Activated CD4-positive, alpha-beta T cell treated with anti-CD3 and anti-CD28 coated beads, Interleukin-2, amount 50 U/mL, for 4 hours (primary cell): ENCODE measurements at regions not wholly inside any gene's neighbourhood (a gene's known extent, or its start where the extent isn't known, plus 50 kb on each side); places are given as distances from the start of the nearest gene placed in this dataset.

Source experiments
- DNase-seq, 2 experiments: peaks; one replicate each; pipeline ENCODE4 v3.0.0-alpha.2; 2020

DNA sequence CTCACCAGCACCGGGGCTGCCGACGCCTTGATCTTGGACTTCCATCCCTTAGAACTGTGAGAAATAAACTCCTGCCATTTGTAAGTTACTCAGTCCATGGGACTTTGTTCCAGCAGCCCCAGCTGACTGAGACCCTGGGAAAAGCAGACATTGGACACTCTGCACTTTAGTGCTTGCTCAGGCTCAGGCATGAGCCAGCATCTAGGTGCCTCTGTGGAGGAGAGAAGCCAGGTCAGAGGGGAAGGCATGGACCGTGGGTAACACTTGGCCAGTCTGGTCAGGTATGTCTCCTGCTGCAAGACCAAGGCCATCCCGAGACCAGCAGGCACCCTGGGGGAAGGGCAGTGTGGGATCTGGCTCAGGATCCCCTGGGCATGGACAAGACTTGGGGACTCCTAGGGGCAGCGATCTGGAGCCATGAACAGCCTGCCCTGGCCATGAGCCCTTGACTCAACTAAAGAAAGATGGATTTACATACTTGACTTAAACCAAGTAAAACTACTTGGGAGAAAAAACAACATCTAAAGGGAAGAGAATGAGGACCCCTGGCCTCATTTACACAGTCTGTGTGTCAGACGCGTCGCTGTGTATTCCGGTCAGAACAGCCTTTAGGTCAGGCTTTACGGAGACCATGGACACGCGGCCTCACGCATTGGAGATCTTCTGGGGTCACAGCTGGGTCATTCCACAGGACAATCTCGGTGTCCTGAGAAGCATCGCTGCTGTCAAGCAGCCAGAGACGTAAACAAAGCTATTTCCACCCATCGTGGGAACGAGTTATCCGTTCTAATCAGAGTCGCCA, 497.1 kb downstream of the BRD1 start:
- DNase-seq = no peak

DNA sequence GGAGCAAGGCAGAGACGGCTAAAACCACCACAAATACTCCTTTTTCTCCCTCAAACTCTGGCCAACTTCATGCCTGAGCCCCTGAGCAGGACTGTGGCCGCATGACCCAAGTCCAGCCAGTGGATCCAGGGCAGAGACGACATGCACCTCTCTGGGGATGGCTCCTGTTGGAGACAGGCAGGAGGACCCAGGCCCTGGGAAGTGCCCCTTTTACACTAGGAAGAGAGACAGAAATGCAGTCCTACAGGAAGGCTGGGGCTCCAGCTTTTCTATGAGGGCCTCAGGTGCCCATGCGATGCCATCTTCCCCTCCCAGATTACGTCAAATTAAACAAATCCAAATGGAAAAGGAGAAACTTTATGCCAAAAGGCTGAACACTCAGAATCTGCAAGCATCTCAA, 498.0 kb downstream of the BRD1 start:
- DNase-seq = no peak

DNA sequence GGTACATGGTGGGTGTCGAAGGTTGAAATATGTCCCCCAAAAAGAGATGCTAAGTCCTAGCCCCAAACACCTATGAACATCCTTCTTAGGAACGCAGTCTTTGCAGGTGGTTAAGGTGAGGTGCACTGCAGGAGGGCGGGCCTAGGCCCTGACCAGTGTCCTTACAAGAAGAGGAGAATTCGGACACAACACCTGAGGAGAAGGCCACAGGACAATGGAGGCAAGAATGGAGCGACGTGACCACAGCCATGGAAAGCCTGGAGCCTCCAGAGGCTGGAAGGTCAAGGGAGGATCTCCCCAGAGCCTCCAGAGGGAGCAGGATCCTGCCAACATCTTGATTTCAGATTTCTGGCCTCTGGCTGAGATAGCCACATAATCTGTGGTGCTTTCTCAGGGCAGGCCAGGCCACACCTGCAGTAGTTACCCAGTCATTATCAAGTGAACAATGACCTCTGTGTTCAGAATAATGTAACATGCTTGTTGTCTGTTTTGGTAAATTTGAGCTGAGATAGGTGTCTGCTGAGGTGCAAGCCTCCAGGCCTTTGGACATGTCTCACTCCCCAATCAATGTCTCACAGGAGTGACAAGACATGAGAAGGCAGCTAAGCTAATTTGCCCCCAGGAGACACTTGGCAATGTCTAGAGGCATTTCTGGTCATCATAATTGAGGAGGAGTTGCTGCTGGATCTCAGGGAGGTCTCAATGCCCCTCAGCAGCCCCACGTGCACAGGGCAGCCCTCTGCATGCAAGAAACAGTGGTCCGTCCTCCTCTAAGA, 498.9 kb downstream of the BRD1 start:
- DNase-seq = no peak

DNA sequence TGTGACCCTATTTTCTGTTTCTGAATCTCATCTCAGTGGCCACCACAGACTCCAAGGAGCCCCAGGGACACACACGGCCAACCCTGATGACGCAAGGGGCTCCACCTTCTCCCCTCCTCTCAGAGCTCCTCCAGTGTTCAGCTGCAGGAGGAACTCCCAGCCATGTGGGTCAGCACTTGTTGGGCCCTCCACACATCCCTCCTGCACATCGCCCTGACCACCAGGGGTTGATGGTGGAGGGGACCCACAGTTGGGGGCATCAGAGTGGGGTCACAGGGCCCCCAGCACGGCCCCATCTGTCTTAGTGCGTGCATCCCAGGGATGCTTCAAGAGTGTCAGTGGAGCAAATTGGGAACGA, 499.6 kb downstream of the BRD1 start:
- no peak for DNase-seq

DNA sequence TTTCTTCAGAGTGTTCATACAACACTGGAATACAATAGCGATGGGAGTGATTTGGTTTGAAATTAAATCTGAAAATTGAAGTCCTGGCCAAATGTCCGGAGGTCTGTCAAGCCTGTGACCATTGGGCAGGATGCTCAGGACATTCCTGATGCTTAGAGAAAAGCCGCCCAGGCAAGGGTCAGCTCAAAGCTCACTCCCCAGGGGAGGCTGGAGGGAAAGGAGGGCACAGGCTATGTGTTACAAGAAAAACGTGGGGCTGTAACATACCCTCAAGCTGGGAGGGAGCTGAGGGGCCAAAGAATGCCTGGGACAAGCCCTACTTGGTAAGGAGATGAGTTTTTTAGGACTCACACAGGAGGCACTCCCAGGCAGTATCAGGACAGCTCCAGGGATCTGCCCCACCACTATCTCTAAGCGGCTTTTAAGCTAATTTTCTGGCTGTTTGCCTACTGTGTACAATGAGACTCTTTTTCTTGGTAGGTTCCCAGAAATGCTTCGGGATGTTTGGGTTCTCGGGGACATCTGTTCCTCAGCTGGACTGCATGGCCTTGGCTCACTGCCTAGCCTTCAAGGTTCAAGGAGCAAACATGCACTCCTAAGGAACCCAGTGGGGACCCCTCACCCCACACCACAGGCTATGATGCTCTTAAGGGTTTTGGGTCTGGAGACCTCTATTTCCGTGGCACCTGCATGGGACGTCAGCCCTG, 500.1 kb downstream of the BRD1 start:
- no peak for DNase-seq

DNA sequence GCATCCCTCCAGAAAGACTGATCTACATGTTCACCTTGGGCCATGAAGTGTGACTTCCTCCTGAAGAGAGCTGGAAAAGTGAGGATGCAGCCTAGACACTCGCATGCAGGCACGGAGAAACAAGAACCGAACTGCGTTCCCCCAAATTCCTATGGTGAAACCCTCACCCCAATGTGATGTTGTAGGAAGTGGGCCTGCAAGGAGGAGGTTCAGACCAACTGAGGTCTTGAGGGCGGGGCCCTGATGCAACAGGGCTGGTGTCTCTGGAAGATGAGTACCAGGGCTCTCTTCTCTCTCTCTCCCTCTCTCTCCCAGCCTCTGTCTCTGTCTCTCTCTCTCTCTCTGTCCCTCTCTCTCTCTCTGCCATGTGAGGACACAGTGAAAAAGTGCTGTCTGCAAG, 501.1 kb downstream of the BRD1 start:
- DNase-seq = no peak

DNA sequence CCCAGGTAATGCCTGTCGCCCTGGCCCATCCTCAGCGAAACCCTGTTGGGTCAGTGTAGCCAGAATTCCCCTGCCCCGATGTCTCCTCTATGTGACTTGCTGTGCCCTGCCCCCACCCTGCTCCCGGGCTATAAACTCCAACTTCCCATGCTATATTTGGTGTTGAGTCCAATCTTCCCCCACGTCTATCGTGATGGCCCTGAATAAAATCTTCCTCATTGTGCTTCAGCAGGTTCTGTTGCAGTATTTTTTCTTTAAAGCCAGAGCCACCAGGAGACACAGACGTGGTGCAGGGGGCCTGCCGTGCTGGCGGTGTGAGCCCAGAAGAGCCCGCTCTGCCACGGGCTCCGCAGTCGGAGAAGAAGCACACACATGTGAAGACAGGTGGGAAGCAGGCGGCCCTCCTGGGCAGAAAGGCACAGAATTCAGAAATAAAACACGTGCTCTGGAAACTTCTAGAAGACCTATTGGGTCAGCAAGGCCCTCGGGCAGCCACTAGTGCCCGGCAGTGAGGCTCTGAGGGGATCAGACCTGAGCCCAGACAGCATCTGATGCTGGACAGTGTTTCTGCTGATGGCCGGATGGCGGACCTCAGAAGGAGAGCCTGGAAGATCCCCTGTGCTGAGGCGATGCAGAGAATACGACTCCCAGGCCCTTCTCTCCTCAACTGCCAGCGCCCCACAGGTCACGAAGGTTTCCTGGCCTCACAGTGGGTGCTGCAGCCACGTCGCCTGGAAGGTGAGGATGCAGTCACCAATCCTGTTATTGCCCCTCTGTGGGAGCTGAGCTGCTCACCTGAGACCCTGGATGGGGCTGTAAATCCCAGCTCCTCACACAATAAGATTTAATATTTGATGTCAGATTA, 501.9 kb downstream of the BRD1 start:
- no peak for DNase-seq

DNA sequence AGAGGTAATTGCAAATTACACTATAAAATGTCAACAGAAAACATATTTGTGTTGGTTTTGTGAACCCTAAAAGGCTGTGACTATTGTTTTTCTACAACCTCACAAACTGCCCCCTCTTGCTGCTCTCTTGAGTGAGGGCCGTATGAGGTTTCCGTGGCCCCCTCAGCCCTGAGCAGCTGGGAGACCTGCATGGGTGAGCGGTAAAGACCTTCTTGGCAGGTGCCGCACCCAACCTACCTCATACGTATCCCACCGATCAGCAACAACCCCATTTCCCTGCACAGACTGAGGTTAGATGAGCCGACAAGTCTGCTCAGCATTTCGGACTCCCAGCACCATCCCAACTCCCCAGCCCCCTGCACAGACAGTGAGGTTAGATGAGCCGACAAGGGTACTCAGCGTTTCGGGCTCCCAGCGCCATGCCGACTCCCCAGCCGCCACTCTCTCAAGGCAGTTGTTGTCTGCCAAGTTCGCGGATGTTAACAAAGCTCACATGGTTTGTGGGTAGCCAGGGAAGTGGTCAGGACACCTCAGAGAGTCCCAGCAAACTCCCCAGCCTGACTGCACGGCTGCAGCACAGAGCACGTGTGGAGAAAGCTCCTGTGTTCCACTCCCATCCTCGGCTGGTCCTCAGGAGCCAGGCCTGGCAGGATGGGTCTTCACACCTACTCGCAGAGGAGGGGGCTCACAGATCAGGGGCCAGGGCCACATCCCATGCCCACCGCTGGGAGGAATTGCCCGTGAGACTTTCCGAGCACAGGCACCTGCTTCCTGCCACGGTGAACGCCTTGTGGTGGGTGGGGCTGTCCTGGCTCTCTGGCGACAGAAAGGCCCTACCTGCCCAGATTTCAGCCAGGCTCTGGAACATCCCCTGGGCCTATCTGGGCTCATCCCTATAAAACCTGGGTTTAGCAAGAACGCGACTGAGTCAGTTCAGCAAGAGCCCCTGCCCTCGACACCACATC, 502.9 kb downstream of the BRD1 start:
- DNase-seq = no peak

DNA sequence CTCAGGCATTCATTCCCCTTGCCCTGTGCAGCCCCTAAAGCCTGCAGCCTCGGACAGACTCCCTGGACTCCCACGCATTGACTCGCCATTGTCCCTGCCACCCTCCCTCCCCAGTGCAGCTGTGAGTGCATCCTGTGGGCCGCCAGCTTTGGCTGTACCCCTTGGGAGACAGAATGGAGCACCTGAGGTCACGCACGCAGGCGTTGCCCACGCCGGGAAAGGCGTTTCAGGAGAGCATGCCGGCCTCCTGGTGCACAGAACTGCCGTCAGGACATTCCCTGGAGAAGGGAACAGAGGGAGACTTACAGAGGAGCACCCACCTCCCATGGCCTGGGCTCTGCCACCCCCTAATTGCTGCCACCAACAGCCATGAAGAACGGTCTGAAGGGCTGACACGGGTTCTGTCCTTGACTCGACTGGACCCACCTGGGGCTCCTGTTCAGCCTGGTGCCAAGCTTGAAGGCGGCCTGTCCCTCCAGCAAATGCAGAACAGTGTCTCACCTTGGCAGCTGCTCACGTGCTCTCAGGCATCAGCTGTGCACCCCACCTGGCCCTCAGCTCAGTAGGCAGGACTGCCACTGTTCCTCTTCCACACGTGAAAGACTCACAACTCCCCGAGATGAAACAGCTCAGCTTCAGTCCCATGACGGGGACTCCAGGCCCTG, 503.8 kb downstream of the BRD1 start:
- no peak for DNase-seq

DNA sequence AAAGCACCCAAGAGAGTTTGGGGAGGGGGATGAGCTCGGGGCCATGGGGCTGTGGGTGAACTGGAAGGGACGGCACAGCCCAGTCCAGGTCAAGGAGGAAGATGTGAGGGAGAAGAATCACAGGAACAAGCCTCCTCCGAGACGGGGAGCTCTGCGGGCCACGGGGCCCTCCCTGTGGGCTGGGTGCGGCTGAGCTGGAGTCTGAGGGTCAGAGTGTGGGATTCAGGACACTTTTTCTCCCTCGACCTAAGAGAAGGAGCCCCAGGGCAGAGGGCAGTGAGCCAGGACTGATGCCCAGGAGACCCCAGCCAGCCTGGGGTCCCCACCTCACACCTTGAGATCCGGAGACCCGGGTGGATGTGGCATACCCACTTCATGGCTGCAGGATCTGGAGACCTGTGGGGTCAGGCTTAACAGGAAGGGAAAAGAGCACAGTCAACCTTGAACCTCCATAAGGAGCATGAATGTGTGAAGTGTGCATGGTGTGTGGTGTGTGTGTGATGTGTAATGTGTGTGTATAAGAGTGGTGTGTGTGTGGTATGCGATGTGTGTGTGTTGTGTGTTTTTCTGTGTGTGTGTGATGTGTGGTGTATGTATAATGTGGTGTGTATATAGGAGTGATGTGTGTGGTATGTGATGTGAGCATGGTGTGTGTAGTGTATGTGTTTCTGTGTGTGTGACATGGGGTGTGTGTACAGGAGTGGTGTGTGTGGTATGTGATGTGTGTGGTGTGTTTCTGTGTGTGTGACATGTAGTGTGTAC, 504.6 kb downstream of the BRD1 start:
- DNase-seq = no peak

DNA sequence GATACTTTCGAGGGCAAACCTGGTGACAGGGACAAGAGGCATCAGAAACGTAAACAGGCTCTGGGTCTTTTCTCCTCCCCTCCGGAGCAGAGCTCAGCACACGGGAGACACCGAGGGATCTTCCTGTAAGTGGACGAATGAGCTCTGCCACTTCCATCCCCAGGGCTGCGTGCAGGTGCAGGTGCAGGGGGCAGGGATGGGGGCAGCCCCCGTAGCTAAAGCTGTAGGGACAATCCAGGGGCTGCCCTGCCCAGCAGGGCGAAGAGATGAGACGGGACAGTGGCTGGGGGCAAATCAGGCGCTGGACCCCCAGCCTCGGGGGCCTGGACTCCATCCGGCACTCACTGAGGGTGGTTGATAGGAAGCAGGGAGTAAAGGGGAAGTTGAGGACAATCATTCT, 505.4 kb downstream of the BRD1 start:
- no peak for DNase-seq

DNA sequence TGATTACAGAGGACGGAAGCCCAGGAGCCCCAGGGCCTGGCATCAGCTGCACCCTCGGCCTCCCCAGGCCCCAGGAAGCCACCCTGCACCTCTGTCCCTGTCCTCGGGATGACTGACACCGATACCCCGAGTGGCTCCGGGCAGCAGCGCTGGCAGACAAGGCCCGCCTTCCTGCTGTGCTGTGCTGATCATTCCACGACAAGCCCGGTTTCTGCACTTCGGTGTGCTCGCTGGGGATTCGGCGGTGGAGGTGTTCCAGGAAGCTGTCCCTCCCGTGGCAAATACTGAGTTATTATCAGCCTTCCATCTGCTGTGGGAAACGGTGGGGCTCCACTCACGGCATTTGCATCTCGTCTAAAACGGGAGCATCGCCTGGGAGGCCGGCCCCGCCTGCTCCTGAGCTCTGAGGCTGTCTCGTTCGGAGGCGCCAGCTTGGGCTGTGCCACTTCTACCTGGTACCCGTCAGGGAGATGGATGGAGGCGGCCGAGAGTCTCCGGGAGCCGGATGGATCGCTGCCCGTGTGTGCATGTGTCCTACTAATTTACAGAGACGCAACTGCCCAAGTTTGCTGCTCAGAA, 506.1 kb downstream of the BRD1 start:
- DNase-seq = no peak

DNA sequence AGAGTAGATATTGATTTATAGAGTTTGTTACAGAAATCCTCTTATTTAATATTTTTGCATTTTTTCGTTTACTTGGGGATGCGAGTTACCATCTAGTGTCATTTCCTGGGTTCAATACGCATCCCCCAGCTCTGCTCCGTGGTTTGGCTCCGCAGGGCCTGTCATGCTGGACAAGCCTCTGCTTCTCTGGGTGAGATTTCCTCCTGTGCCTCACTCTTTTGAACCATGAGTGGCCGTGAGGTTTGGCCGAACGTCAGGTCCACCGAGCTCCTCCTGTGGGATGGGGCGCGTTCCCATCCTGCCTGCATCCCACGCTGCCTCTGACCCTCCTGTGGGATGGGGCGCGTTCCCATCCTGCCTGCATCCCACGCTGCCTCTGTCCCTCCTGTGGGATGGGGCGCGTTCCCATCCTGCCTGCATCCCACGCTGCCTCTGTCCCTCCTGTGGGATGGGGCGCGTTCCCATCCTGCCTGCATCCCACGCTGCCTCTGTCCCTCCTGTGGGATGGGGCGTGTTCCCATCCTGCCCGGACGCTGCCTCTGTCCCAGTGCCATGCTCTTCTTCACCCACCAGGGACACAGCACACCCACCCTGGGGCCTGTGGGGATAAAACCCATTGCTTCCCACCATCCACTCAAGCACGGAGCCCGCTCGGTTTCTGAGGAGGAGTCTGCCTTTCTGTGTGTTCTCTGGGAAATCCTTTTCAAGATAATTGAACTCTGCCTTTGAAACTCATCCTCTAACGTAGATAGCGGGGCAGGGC, 506.8 kb downstream of the BRD1 start:
- no peak for DNase-seq

DNA sequence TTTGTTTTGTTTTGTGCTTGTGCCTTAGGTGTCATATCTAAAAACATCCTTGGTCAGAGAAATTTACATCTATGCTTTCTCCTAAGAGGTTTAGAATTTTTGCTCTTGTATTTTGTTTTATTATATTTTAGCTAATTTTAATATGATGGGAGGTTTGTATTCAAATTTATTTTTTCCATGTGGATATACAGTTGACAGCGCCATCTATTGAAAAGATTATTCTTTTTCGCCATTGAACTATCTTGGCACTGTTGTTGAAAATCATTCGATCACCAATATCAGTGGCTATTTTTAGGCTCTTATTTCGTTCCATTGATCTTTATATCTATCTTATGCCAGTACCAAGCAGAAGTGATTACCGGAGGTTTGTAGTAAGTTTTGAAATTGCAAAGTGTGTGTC, 510.3 kb downstream of the BRD1 start:
- no peak for DNase-seq

DNA sequence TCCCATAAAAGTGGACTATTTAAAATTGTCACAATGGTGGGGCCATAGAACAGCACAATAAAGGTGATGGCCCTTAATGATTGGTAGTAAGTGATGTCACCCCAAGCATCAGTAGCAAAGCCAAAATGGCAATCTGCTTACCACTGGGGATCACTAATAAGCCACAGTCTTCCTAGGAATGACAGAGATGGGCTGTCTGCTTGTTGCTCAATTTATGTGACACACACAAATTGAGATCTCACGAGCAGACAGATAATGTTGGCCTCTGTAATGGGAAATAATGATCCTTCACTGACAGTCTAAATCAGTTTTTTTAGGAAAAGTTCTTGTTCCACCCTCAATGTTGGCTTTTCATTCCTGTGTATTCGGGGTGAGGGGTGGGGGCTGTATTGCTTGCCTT, 515.1 kb downstream of the BRD1 start:
- no peak for DNase-seq

DNA sequence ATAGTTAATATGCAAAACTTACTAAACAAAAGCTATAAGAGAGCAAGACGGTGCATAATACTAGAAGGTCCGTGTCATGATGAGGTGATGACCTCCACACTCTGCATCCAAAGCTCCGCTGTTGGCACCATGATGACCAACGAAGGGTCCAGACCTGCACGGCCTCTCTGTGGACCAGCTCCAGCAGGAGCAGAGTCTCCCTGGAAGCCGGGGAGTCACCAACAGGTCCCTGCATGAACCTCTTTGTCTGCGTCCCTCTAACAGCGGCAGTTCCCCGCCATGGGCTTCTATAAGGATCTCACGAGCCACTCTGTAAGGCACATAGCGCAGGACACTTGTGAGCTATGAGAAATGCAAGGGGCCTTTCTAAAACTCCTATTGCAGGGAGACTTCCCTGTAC, 517.3 kb downstream of the BRD1 start:
- DNase-seq = no peak

DNA sequence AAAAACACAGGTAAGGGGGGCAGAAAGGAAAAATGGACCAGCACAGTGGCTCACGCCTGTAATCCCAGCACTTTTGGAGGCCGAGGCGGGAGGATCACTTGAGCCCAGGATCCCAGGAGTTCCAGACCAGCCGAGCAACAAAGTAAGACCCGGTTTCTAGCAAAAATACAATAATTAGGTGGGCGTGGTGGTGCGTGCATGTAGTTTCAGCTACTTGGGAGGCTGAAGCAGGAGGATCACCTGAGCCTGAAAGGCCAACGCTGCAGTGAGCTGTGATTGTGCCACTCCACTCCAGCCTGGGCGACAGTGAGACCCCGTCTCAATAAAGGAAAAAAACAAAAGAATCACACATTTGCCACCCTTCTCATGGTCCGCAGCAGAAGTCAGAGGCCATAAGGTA, 519.4 kb downstream of the BRD1 start:
- DNase-seq = no peak

DNA sequence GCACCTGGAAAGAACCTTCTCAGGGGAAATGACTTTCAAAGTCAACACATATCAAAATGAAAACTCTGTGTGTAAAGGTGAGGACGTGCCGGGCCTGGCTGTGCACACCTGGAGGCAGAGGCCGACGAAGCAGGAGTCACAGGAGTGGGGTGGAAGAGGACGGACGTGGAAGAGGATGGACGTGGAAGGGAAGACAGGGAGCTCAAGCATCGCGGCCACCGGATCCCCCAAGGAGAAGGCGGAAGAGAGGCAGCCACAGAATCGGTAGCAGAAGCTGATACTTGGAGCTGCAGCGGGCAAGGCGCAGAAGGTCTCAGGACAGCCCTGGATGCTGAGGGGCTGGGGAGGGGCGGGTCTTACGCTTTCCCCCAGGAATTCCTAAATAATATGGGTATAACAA, 519.8 kb downstream of the BRD1 start:
- DNase-seq = no peak

DNA sequence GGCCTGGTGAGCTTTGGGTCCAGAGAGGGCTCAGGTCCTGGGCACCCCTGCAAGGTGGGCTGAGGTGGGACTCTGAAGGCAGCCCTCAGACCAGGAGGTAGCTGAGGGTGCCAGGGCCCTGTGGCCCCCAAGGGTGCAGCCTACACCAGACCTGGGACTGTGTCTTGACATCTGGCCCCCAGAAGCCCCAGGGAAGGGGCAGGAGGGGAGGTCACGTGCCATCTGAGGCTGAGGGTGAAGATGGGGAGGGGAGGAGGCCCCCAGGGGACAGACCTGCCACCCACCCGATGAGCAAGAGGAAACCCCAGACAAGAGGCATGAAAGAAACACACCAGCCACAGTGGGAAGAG, 520.2 kb downstream of the BRD1 start:
- DNase-seq = no peak
